SJSA1 (cell line): ENCODE measurements at regions not wholly inside any gene's neighbourhood (a gene's known extent, or its start where the extent isn't known, plus 50 kb on each side); places are given as distances from the start of the nearest gene placed in this dataset.

Experiments used
- DNase-seq, 2 experiments: peaks; one replicate each; pipeline ENCODE4 v3.0.0-alpha.2; 2015 to 2020; ENCODE audit warnings: low spot score in 2 of 2, low read depth in 1 of 2
- H3K27ac ChIP-seq: fragments of 250-450 bp; sonication (Bioruptor Pico); 2 replicates; pipeline ENCODE4 v1.5.1; 2020; ENCODE audit warnings: mild to moderate bottlenecking, moderate library complexity
- H3K27me3 ChIP-seq: fragments of 250-450 bp; sonication (Bioruptor Pico); replicated peaks from 2 replicates; pipeline ENCODE4 v1.5.1; 2020; ENCODE audit warnings: mild to moderate bottlenecking, moderate library complexity
- H3K36me3 ChIP-seq: fragments of 250-450 bp; sonication (Bioruptor Pico); 2 replicates; pipeline ENCODE4 v1.5.1; 2020; ENCODE audit warnings: mild to moderate bottlenecking
- H3K4me1 ChIP-seq: fragments of 250-450 bp; sonication (Bioruptor Pico); replicated peaks from 2 replicates; pipeline ENCODE4 v1.6.1; 2021; ENCODE audit warnings: mild to moderate bottlenecking
- H3K4me3 ChIP-seq: fragments of 250-450 bp; sonication (Bioruptor Pico); 2 replicates; pipeline ENCODE4 v1.5.1; 2020; ENCODE audit warnings: mild to moderate bottlenecking
- H3K9me3 ChIP-seq: fragments of 250-450 bp; sonication (Bioruptor Pico); replicated peaks from 2 replicates; pipeline ENCODE4 v1.5.1; 2020; ENCODE audit warnings: mild to moderate bottlenecking

- Histone ChIP-seq H3K9me3 (no peaks in the 10 kb centered on the region), H3K27me3 (no peaks in the 10 kb centered on the region), H3K27ac (no peak overlapping the region), H3K4me1 (no peaks in the 10 kb centered on the region), H3K36me3 (no peaks in the 10 kb centered on the region), H3K4me3 (no peak overlapping the region)
- no peak for DNase-seq
Measured at GRCh38 chr11:81915045-81915444, 818.6 kb downstream of the FAM181B start.

- Histone ChIP-seq H3K36me3 (no peaks in the 10 kb centered on the region), H3K9me3 (no peaks in the 10 kb centered on the region), H3K27ac (no peak overlapping the region), H3K4me1 (no peaks in the 10 kb centered on the region), H3K4me3 (no peak overlapping the region), H3K27me3 (no peaks in the 10 kb centered on the region)
- DNase-seq = no peak
Measured at GRCh38 chr11:81913793-81914192, 819.9 kb downstream of the FAM181B start.

GRCh38 chr11:81907996-81908395, 825.7 kb downstream of the FAM181B start:
- Histone ChIP-seq H3K27me3 (no peaks in the 10 kb centered on the region), H3K27ac (no peak overlapping the region), H3K36me3 (no peaks in the 10 kb centered on the region), H3K9me3 (no peaks in the 10 kb centered on the region), H3K4me3 (no peak overlapping the region), H3K4me1 (no peaks in the 10 kb centered on the region)
- DNase-seq = no peak

- H3K27ac ChIP-seq = no peak overlapping the region
- H3K4me1 ChIP-seq = no peaks in the 10 kb centered on the region
- no peak overlapping the region for H3K4me3 ChIP-seq
- H3K27me3 ChIP-seq = no peaks in the 10 kb centered on the region
- H3K36me3 ChIP-seq = no peaks in the 10 kb centered on the region
- no peaks in the 10 kb centered on the region for H3K9me3 ChIP-seq
- no peak for DNase-seq
Measured at GRCh38 chr11:81899156-81899555, 834.5 kb downstream of the FAM181B start.

GRCh38 chr11:81897639-81898038, 836.0 kb downstream of the FAM181B start:
- Histone ChIP-seq H3K4me3 (no peak overlapping the region), H3K9me3 (no peaks in the 10 kb centered on the region), H3K27me3 (no peaks in the 10 kb centered on the region), H3K27ac (no peak overlapping the region), H3K36me3 (no peaks in the 10 kb centered on the region), H3K4me1 (no peaks in the 10 kb centered on the region)
- DNase-seq = no peak

- Histone ChIP-seq H3K9me3 (no peaks in the 10 kb centered on the region), H3K4me1 (no peaks in the 10 kb centered on the region), H3K36me3 (no peaks in the 10 kb centered on the region), H3K27me3 (no peaks in the 10 kb centered on the region), H3K4me3 (no peak overlapping the region), H3K27ac (no peak overlapping the region)
- DNase-seq = no peak
Measured at GRCh38 chr11:81895258-81895657, 838.4 kb downstream of the FAM181B start.

GRCh38 chr11:81892770-81893635, 840.7 kb downstream of the FAM181B start:
- no peaks in the 10 kb centered on the region for H3K9me3 ChIP-seq
- H3K27ac ChIP-seq = no peak overlapping the region
- H3K4me1 ChIP-seq = no peaks in the 10 kb centered on the region
- H3K4me3 ChIP-seq = no peak overlapping the region
- no peaks in the 10 kb centered on the region for H3K36me3 ChIP-seq
- no peaks in the 10 kb centered on the region for H3K27me3 ChIP-seq
- no peak for DNase-seq

DNA sequence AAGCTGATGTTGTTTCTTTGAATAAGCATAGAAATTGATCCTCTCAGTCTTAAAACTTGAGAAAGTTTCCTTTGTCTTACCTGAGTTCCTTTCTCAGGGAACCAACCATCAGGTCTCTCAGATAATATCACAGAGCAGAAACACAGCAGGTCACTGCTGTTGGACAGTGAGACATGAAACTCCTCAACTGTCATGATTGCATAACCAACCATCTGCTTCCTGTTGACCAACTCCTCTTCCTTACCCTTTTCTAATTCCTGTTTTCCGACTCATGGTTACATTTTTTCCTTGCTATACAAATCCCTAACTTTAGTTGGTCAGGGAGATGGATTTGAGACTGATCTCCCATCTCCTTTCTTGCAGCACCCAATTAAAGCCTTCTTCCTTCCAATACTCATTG, 845.3 kb downstream of the FAM181B start:
- Histone ChIP-seq H3K9me3 (no peaks in the 10 kb centered on the region), H3K27me3 (no peaks in the 10 kb centered on the region), H3K27ac (no peak overlapping the region), H3K36me3 (no peaks in the 10 kb centered on the region), H3K4me3 (no peak overlapping the region), H3K4me1 (no peaks in the 10 kb centered on the region)
- DNase-seq = no peak

GRCh38 chr11:81887671-81888070, 846.0 kb downstream of the FAM181B start:
- Histone ChIP-seq H3K27ac (no peak overlapping the region), H3K27me3 (no peaks in the 10 kb centered on the region), H3K4me3 (no peak overlapping the region), H3K9me3 (no peaks in the 10 kb centered on the region), H3K4me1 (no peaks in the 10 kb centered on the region), H3K36me3 (no peaks in the 10 kb centered on the region)
- no peak for DNase-seq

GRCh38 chr11:81886406-81887075, 847.1 kb downstream of the FAM181B start:
- Histone ChIP-seq H3K4me3 (no peak overlapping the region), H3K9me3 (no peaks in the 10 kb centered on the region), H3K27me3 (no peaks in the 10 kb centered on the region), H3K27ac (no peak overlapping the region), H3K4me1 (no peaks in the 10 kb centered on the region), H3K36me3 (no peaks in the 10 kb centered on the region)
- DNase-seq = no peak

DNA sequence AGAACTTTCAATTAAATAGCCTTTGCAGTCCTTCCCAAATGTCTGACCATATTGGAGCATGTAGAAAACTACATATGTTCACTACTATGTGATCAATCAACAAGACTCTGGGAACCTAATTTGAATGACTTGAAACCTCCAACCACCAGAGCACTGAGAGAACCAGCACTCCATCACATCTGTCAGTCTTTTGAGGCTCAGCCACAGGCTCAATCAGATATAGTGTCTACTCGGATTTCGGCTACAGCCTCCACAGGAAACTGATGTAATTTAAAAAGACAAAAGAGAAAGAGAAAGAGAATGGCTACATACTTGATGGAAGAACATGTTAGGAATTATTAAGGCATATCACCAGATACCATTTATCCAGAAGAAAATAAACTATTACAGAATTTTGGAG, 859.0 kb downstream of the FAM181B start:
- Histone ChIP-seq H3K36me3 (no peaks in the 10 kb centered on the region), H3K27me3 (no peaks in the 10 kb centered on the region), H3K27ac (no peak overlapping the region), H3K4me3 (no peak overlapping the region), H3K4me1 (no peaks in the 10 kb centered on the region), H3K9me3 (no peaks in the 10 kb centered on the region)
- no peak for DNase-seq

GRCh38 chr11:81870815-81871214, 862.8 kb downstream of the FAM181B start:
- no peaks in the 10 kb centered on the region for H3K36me3 ChIP-seq
- no peaks in the 10 kb centered on the region for H3K27me3 ChIP-seq
- no peak for DNase-seq
- H3K27ac ChIP-seq = no peak overlapping the region
- H3K9me3 ChIP-seq = no peaks in the 10 kb centered on the region
- no peak overlapping the region for H3K4me3 ChIP-seq
- no peaks in the 10 kb centered on the region for H3K4me1 ChIP-seq

DNA sequence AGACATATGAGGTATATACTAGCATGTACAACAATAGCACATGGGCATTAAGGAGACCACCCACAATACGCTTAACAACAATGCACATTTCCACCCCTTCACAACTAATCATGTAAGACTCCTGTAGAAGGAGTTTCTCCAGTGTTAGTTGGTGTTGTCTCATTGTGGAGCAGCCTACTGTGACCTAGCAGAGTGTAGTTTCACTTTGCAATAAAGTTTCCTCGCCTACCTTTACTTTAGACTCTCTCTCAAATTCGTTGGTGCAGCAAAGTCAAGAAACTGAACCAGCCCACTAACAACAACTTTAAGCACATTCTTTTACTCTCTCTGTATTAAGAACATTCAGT, 863.6 kb downstream of the FAM181B start:
- no peaks in the 10 kb centered on the region for H3K4me1 ChIP-seq
- H3K27me3 ChIP-seq = no peaks in the 10 kb centered on the region
- H3K9me3 ChIP-seq = no peaks in the 10 kb centered on the region
- no peak for DNase-seq
- H3K27ac ChIP-seq = no peak overlapping the region
- H3K36me3 ChIP-seq = no peaks in the 10 kb centered on the region
- H3K4me3 ChIP-seq = no peak overlapping the region

DNA sequence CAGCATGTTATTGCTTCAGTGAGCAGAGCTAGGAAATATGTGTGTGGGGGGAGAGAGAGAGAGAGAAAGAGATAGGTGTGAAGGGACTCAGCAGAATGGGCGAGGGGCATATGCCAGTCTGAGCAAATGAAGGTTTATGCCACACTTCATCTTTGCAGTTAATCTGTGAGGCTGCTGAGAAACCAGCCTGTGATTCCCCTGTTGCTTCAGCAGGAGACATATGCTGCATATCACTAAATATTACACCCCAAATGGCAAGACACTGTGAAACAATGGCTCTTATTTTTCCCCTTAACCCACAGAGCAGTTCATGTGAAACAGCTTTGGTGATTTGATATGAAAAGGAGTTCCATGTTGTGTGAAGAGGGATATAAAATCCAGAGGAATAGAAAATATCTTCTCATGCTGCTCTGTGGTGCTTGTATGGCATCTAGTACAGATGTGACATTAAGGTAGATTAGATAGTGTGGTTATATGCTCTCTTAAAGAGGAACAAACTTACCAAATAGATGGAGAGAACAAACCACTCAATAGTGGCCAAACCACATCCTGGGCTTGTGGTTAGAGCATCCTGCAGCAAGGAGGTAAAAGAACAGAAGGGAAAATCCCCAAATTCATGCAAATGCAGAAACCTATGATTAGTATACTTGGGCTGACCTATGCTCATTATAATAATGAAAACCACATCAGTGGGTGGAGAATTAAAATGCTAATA, 864.2 kb downstream of the FAM181B start:
- DNase-seq = no peak
- Histone ChIP-seq H3K9me3 (no peaks in the 10 kb centered on the region), H3K27me3 (no peaks in the 10 kb centered on the region), H3K36me3 (no peaks in the 10 kb centered on the region), H3K27ac (no peak overlapping the region), H3K4me1 (no peaks in the 10 kb centered on the region), H3K4me3 (no peak overlapping the region)
